HEK293 (cell line): ENCODE measurements at regions not wholly inside any gene's neighbourhood (a gene's known extent, or its start where the extent isn't known, plus 50 kb on each side); places are given as distances from the start of the nearest gene placed in this dataset.

Experiments used
- ELK4 ChIP-seq: IDR thresholded peaks from 2 replicates; pipeline ENCODE4 v1.6.1; 2011; ENCODE audit warnings: mild to moderate bottlenecking, low read depth, low read length, borderline replicate concordance
- KLF1 ChIP-seq: fragments of 450-650 bp; formaldehyde crosslinking; IDR thresholded peaks from 2 replicates; pipeline ENCODE4 v1.5.1; 2016; ENCODE audit warnings: missing biosample characterization, missing genetic modification characterization
- SCRT1 ChIP-seq: fragments of 450-650 bp; formaldehyde crosslinking; IDR thresholded peaks from 2 replicates; pipeline ENCODE4 v1.5.1; 2016; ENCODE audit warnings: missing biosample characterization, missing genetic modification characterization, borderline replicate concordance
- TRIM28 ChIP-seq: IDR thresholded peaks from 2 replicates; pipeline ENCODE4 v1.6.1; 2011; ENCODE audit warnings: low read length, control low read depth, borderline replicate concordance
- ZNF184 ChIP-seq: fragments of 450-650 bp; IDR thresholded peaks from 2 replicates; pipeline ENCODE4 v1.5.1; 2018; ENCODE audit warnings: missing biosample characterization, mild to moderate bottlenecking, missing genetic modification characterization
- ZNF274 ChIP-seq, 2 experiments: fragments of 200-500 bp in 1 of 2; fragments of 450-650 bp in 1 of 2; sonication (Bioruptor generic) in 1 of 2; formaldehyde crosslinking in 1 of 2; IDR thresholded peaks; 2 replicates each; pipeline versions ENCODE4 v1.5.1 to v1.6.1; 2014 to 2016; ENCODE audit warnings: borderline replicate concordance in 1 of 2, inconsistent platforms in 1 of 2, low read length in 1 of 2, missing biosample characterization in 1 of 2, missing genetic modification characterization in 1 of 2
- ZNF292 ChIP-seq: fragments of 450-650 bp; formaldehyde crosslinking; IDR thresholded peaks from 2 replicates; pipeline ENCODE4 v1.5.1; 2016; ENCODE audit warnings: low read depth, missing biosample characterization, missing genetic modification characterization, borderline replicate concordance
- ZNF501 ChIP-seq: fragments of 450-650 bp; formaldehyde crosslinking; IDR thresholded peaks from 2 replicates; pipeline ENCODE4 v1.5.1; 2016; ENCODE audit warnings: missing biosample characterization, missing genetic modification characterization
- ZSCAN5A ChIP-seq: fragments of 450-650 bp; formaldehyde crosslinking; IDR thresholded peaks from 2 replicates; pipeline ENCODE4 v1.5.1; 2016; ENCODE audit warnings: missing biosample characterization, missing genetic modification characterization
- TF ChIP-seq, protein P1 (sequence below): fragments of 450-650 bp; formaldehyde crosslinking; IDR thresholded peaks from 2 replicates; pipeline ENCODE4 v1.5.1; 2016; ENCODE audit warnings: missing biosample characterization, missing genetic modification characterization
- TF ChIP-seq, protein P2 (sequence below): fragments of 450-650 bp; formaldehyde crosslinking; IDR thresholded peaks from 2 replicates; pipeline ENCODE4 v1.5.1; 2016; ENCODE audit warnings: missing biosample characterization, missing genetic modification characterization
- TF ChIP-seq, protein P3 (sequence below): fragments of 450-650 bp; formaldehyde crosslinking; optimal IDR thresholded peaks from 2 replicates; pipeline ENCODE3; 2016; ENCODE audit warnings: missing biosample characterization, mild to moderate bottlenecking, missing genetic modification characterization

GRCh38 chr15:39209548-39210211, 371.2 kb upstream of the THBS1 start:
- TF ChIP-seq ZNF292 (tag by site-specific recombination) (no peak), ZNF274 (IDR thresholded peaks at IDR 0.05; ENCODE audit: low read length) (no peak), ZNF274 (tag by site-specific recombination; IDR thresholded peaks at IDR 0.05; ENCODE audit: borderline replicate concordance) (no peak), SCRT1 (tag by site-specific recombination) (no peak), TRIM28 (no peak), ZNF184 (tag by site-specific recombination) (no peak), ZNF501 (no peak), ELK4 (no peak), KLF1 (tag by site-specific recombination) (no peak), ZSCAN5A (tag by site-specific recombination) (no peak)
- TF ChIP-seq, protein P1, sequence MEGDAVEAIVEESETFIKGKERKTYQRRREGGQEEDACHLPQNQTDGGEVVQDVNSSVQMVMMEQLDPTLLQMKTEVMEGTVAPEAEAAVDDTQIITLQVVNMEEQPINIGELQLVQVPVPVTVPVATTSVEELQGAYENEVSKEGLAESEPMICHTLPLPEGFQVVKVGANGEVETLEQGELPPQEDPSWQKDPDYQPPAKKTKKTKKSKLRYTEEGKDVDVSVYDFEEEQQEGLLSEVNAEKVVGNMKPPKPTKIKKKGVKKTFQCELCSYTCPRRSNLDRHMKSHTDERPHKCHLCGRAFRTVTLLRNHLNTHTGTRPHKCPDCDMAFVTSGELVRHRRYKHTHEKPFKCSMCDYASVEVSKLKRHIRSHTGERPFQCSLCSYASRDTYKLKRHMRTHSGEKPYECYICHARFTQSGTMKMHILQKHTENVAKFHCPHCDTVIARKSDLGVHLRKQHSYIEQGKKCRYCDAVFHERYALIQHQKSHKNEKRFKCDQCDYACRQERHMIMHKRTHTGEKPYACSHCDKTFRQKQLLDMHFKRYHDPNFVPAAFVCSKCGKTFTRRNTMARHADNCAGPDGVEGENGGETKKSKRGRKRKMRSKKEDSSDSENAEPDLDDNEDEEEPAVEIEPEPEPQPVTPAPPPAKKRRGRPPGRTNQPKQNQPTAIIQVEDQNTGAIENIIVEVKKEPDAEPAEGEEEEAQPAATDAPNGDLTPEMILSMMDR (tag by site-specific recombination), result no peak
- TF ChIP-seq, protein P2, sequence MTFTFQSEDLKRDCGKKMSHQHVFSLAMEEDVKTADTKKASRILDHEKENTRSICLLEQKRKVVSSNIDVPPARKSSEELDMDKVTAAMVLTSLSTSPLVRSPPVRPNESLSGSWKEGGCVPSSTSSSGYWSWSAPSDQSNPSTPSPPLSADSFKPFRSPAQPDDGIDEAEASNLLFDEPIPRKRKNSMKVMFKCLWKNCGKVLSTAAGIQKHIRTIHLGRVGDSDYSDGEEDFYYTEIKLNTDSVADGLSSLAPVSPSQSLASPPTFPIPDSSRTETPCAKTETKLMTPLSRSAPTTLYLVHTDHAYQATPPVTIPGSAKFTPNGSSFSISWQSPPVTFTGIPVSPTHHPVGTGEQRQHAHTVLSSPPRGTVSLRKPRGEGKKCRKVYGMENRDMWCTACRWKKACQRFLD (tag by site-specific recombination), result no peak
- TF ChIP-seq, protein P3, sequence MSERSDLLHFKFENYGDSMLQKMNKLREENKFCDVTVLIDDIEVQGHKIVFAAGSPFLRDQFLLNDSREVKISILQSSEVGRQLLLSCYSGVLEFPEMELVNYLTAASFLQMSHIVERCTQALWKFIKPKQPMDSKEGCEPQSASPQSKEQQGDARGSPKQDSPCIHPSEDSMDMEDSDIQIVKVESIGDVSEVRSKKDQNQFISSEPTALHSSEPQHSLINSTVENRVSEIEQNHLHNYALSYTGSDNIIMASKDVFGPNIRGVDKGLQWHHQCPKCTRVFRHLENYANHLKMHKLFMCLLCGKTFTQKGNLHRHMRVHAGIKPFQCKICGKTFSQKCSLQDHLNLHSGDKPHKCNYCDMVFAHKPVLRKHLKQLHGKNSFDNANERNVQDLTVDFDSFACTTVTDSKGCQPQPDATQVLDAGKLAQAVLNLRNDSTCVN, result no peak
